Hepatocyte (in vitro differentiated cells): ENCODE measurements at regions not wholly inside any gene's neighbourhood (a gene's known extent, or its start where the extent isn't known, plus 50 kb on each side); places are given as distances from the start of the nearest gene placed in this dataset.
"Not testable (repeated sequence)": the region's sequence is repeated elsewhere in the genome, so short reads cannot be mapped to it uniquely, and the experiment has no call there.

ENCODE experiments used
- DNase-seq: peaks from one replicate; pipeline ENCODE4 v3.0.0-alpha.2; 2016; ENCODE audit warnings: low spot score
- H2AFZ ChIP-seq: fragments of 200-600 bp; sonication (generic); 2 replicates; pipeline ENCODE4 v1.6.0; 2016; ENCODE audit warnings: antibody characterized with exemption, mild to moderate bottlenecking
- H3K27ac ChIP-seq: fragments of 200-600 bp; sonication (generic); 2 replicates; pipeline ENCODE4 v1.5.1; 2016; ENCODE audit warnings: mild to moderate bottlenecking
- H3K27me3 ChIP-seq: fragments of 200-600 bp; sonication (generic); 2 replicates; pipeline ENCODE4 v1.6.1; 2016
- H3K36me3 ChIP-seq: fragments of 200-600 bp; sonication (generic); replicated peaks from 2 replicates; pipeline ENCODE4 v1.5.1; 2016; ENCODE audit warnings: low read depth; ENCODE audit not compliant: insufficient read depth
- H3K4me1 ChIP-seq: fragments of 200-600 bp; sonication (generic); 2 replicates; pipeline ENCODE4 v1.5.1; 2016; ENCODE audit warnings: mild to moderate bottlenecking, moderate library complexity; ENCODE audit not compliant: insufficient read depth
- H3K4me2 ChIP-seq: fragments of 200-600 bp; sonication (generic); 2 replicates; pipeline ENCODE4 v1.6.0; 2016
- H3K4me3 ChIP-seq: fragments of 200-600 bp; sonication (generic); 2 replicates; pipeline ENCODE4 v1.5.1; 2016; ENCODE audit warnings: mild to moderate bottlenecking
- H3K79me2 ChIP-seq: fragments of 200-600 bp; sonication (generic); 2 replicates; pipeline ENCODE4 v1.6.0; 2017; ENCODE audit warnings: mild to moderate bottlenecking
- H3K9me2 ChIP-seq: fragments of 200-600 bp; sonication (generic); replicated peaks from 2 replicates; pipeline ENCODE4 v1.6.0; 2017; ENCODE audit warnings: mild to moderate bottlenecking; ENCODE audit not compliant: insufficient read depth
- H3K9me3 ChIP-seq: fragments of 200-600 bp; sonication (generic); 2 replicates; pipeline ENCODE4 v1.5.1; 2016; ENCODE audit warnings: low read depth, mild to moderate bottlenecking
- H4K20me1 ChIP-seq: fragments of 200-600 bp; sonication (generic); 2 replicates; pipeline ENCODE4 v1.6.0; 2016; ENCODE audit warnings: mild to moderate bottlenecking; ENCODE audit not compliant: insufficient read depth, poor library complexity, severe bottlenecking
- EZH2 ChIP-seq: fragments of 200-600 bp; sonication (generic); IDR thresholded peaks from 2 replicates; pipeline ENCODE4 v1.6.1; 2016; ENCODE audit warnings: antibody characterized with exemption, mild to moderate bottlenecking, borderline replicate concordance
- EZH2phosphoT487 ChIP-seq: fragments of 200-600 bp; sonication (generic); IDR thresholded peaks from one replicate; pipeline ENCODE4 v1.6.1; 2018; ENCODE audit warnings: antibody characterized with exemption, mild to moderate bottlenecking, low read depth, moderate library complexity; ENCODE audit not compliant: unreplicated experiment, severe bottlenecking
- WGBS: methylation state at CpG from one replicate; pipeline ENCODE4 v1.1.6; 2016; ENCODE audit warnings: low lambda C conversion rate; ENCODE audit errors: missing lambda C conversion rate; 5-methylcytosine and 5-hydroxymethylcytosine counted together
- TF ChIP-seq, protein P1 (sequence below): fragments of 200-600 bp; sonication (generic); IDR thresholded peaks from 2 replicates; pipeline ENCODE4 v1.5.1; 2016; ENCODE audit warnings: antibody characterized with exemption, mild to moderate bottlenecking; ENCODE audit not compliant: poor library complexity

DNA sequence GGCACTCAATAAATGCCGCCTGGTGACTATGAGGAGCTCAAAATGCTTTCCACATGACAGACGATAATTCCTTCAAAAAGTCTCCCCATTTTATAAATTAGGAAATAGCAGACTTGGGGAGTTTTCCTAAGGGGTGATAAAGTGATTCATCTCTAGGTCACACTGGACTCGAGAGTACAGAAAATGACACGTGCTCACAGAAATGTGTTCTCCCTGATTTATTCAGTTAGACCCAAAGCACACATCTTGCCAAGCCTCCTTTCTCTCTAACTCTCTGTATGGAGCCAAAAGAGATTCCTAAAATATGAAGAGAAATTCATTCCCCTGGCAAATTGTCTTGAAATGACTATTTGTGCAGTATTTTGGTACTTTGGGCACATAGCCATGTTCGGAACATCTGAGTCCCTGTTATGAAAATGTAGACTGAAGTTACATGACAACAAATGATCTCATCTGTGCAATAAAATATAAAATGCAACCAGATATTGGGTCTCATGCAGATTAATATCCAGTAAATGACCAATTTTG, 381.1 kb downstream of the TFAP2B start:
- Histone ChIP-seq H3K4me3 (no peak overlapping the region), H3K27me3 (no peaks in the 10 kb centered on the region), H4K20me1 (no peaks in the 10 kb centered on the region), H3K27ac (no peak overlapping the region), H3K9me2 (no peaks in the 10 kb centered on the region), H3K4me2 (no peak overlapping the region), H2AFZ (no peak overlapping the region), H3K36me3 (no peaks in the 10 kb centered on the region), H3K4me1 (no peaks in the 10 kb centered on the region), H3K79me2 (no peaks in the 10 kb centered on the region), H3K9me3 (no peaks in the 10 kb centered on the region)
- 72% methylated on average over 5 of the region's 5 CpGs for WGBS
- DNase-seq, result no peak
- TF ChIP-seq EZH2phosphoT487 (no peak), EZH2 (no peak)

DNA sequence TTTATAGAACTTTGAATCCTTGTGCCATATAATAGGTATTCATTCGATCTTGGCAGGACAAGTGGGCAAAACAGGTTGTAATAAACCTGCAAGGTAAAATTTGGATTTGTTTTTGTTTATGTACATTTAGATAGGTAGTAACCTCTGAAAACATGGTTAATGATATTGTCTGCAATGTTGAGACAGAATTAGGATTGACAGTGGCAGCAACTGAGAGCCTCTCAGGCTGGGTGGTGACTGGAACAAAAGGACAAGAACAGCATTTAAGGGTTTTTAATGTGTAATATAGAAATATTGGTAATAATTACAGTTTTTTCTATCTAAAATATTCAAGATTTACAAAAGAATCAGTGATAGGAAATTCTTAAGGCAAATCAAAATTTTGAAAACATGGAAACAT, 382.0 kb downstream of the TFAP2B start:
- no peak for TF ChIP-seq EZH2
- no peak for TF ChIP-seq EZH2phosphoT487
- TF ChIP-seq, protein P1, sequence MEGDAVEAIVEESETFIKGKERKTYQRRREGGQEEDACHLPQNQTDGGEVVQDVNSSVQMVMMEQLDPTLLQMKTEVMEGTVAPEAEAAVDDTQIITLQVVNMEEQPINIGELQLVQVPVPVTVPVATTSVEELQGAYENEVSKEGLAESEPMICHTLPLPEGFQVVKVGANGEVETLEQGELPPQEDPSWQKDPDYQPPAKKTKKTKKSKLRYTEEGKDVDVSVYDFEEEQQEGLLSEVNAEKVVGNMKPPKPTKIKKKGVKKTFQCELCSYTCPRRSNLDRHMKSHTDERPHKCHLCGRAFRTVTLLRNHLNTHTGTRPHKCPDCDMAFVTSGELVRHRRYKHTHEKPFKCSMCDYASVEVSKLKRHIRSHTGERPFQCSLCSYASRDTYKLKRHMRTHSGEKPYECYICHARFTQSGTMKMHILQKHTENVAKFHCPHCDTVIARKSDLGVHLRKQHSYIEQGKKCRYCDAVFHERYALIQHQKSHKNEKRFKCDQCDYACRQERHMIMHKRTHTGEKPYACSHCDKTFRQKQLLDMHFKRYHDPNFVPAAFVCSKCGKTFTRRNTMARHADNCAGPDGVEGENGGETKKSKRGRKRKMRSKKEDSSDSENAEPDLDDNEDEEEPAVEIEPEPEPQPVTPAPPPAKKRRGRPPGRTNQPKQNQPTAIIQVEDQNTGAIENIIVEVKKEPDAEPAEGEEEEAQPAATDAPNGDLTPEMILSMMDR, result no peak
- no peak overlapping the region for H3K4me2 ChIP-seq
- WGBS, result 72% methylated on average over 1 of the region's 1 CpG

DNA sequence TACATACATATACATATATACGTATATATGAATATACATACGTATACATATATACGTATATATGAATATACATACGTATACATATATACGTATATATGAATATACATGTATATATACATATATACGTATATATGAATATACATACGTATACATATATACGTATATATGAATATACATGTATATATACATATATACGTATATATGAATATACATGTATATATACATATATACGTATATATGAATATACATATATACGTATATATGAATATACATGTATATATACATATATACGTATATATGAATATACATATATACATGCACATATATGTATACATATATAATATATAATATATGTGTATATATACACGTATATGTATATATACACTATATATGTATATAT, 384.0 kb downstream of the TFAP2B start:
- H3K27ac ChIP-seq, DNase-seq, H3K9me3 ChIP-seq, H3K4me2 ChIP-seq, H3K27me3 ChIP-seq, H3K4me1 ChIP-seq, H3K4me3 ChIP-seq, H3K79me2 ChIP-seq, H3K9me2 ChIP-seq, H2AFZ ChIP-seq, H3K36me3 ChIP-seq, H4K20me1 ChIP-seq: not testable (repeated sequence)
- 60% methylated on average over 1 of the region's 13 CpGs for WGBS

More for the DNA sequence above, 382.0 kb downstream of the TFAP2B start:
- Histone ChIP-seq H3K4me1 (no peaks in the 10 kb centered on the region), H4K20me1 (no peaks in the 10 kb centered on the region), H3K27me3 (no peaks in the 10 kb centered on the region), H2AFZ (no peak overlapping the region), H3K4me3 (no peak overlapping the region), H3K36me3 (no peaks in the 10 kb centered on the region), H3K9me3 (no peaks in the 10 kb centered on the region), H3K9me2 (no peaks in the 10 kb centered on the region), H3K79me2 (no peaks in the 10 kb centered on the region), H3K27ac (no peak overlapping the region)
- no peak for DNase-seq

DNA sequence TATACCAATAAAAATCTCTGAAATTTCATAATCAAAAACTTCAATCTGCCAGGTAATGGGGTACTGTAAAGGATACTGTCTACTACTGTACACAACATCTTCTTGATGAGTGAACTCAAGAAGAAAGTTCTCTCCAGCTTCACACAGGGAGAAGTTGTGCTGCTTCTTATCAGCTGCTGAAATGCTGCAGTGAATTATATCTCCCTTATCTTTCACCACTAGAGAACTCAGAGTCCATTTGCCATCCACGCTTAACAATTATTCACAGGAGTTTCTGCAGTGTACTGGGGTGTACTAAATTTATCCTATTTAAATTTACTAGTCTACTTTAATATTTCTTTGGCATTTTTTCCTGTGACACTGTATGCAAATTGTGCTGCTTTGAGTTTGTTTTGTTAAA, 384.8 kb downstream of the TFAP2B start:
- H3K27ac ChIP-seq, result no peak overlapping the region
- no peak overlapping the region for H3K4me3 ChIP-seq
- H3K27me3 ChIP-seq, result no peaks in the 10 kb centered on the region
- no peak overlapping the region for H2AFZ ChIP-seq
- no peak for TF ChIP-seq EZH2
- TF ChIP-seq, protein P1, result no peak
- no peak for TF ChIP-seq EZH2phosphoT487
- no peaks in the 10 kb centered on the region for H3K79me2 ChIP-seq
- no peaks in the 10 kb centered on the region for H3K4me1 ChIP-seq
- no peaks in the 10 kb centered on the region for H4K20me1 ChIP-seq
- no peaks in the 10 kb centered on the region for H3K36me3 ChIP-seq
- no peaks in the 10 kb centered on the region for H3K9me3 ChIP-seq
- WGBS, result 19% methylated on average over 1 of the region's 1 CpG
- H3K4me2 ChIP-seq, result no peak overlapping the region
- DNase-seq, result no peak
- H3K9me2 ChIP-seq, result no peaks in the 10 kb centered on the region

DNA sequence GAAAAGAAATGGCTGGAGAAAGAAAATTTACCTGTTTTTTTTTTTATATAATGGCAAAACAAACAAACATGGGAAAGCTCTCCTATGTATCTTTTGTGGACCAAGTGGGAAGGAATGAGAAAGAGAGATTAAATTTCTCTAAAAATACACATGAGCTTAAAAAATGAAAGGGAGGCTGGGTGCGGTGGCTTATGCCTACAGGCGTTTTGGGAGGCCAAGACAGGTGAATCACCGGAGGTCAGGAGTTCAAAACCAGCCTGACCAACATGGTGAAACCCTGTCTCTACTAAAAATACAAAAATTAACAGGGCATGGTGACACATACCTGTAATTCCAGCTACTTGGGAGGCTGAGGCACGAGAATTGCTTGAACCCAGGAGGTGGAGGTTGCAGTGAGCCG, 388.0 kb downstream of the TFAP2B start:
- not testable (repeated sequence) for H3K27me3 ChIP-seq, H3K4me2 ChIP-seq, H3K27ac ChIP-seq, DNase-seq, H3K4me1 ChIP-seq, H4K20me1 ChIP-seq, H3K79me2 ChIP-seq, H3K4me3 ChIP-seq, H3K36me3 ChIP-seq, H3K9me3 ChIP-seq, H2AFZ ChIP-seq, H3K9me2 ChIP-seq
- WGBS, result 89% methylated on average over 5 of the region's 5 CpGs
